ENCODE measurements at regions not wholly inside any gene's neighbourhood (a gene's known extent, or its start where the extent isn't known, plus 50 kb on each side); places are given as distances from the start of the nearest gene placed in this dataset.

DNA sequence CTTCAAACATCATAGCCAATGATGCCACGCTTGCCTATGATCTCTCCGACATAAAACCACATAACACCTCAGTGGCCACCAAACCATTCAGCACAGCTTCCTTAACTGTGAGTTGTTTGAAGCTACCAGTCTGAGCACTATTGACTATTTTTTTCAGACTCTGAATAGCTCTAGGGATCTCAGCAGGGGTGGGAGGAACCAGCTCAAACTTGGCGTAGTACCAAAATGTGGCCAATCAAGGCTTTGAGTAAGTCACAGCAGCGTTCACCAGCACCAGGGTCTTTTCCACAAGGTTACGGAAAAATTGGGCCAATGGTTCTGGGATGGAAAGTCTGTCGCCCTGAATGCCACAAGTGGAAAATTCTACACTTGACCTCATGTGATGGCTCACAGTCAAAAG is 70.6 kb downstream of the SMPDL3A start:
- no peak for TF ChIP-seq CTCF (IDR thresholded peaks at IDR 0.05; ENCODE audit: control extremely low read depth in 1 of 3, insufficient read depth in 1 of 3, low read depth in 1 of 3, low read length in 3 of 3)
- no peak for TF ChIP-seq KDM5A (IDR thresholded peaks at IDR 0.05; ENCODE audit: low read length)
- TF ChIP-seq CEBPB (IDR thresholded peaks at IDR 0.05; ENCODE audit: low read depth, low read length) = no peak
- no peak for TF ChIP-seq TEAD4 (IDR thresholded peaks at IDR 0.05; ENCODE audit: low read depth, low read length)
- TF ChIP-seq EGR1 (IDR thresholded peaks at IDR 0.05; ENCODE audit: borderline replicate concordance, low read depth, low read length) = no peak

Data from H1 (cell line).